ENCODE measurements at regions not wholly inside any gene's neighbourhood (a gene's known extent, or its start where the extent isn't known, plus 50 kb on each side); places are given as distances from the start of the nearest gene placed in this dataset.

DNA sequence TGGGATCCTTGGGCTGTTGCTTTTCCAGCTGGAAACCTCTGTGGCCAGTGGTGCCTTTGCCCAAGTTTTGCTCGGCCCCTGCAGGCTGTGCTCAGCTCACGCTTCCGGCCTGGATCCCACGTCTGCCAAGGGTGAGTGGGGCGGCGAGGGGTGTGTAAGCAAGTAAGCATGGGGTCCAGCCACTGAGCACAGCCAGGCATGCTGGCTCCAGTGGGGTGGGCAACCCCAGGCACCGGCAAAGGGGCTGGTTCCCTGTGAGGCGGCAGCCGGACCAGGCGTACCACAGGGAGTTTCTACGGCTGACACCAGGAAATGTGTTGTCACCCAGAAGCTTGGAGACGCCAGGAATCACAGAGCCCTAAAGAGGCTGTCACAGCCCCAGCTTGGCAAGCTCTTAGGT is 393.4 kb upstream of the CCDC196 start:
- no peak for DNase-seq (ENCODE audit: extremely low read depth, low read depth)
- TF ChIP-seq, protein P1, sequence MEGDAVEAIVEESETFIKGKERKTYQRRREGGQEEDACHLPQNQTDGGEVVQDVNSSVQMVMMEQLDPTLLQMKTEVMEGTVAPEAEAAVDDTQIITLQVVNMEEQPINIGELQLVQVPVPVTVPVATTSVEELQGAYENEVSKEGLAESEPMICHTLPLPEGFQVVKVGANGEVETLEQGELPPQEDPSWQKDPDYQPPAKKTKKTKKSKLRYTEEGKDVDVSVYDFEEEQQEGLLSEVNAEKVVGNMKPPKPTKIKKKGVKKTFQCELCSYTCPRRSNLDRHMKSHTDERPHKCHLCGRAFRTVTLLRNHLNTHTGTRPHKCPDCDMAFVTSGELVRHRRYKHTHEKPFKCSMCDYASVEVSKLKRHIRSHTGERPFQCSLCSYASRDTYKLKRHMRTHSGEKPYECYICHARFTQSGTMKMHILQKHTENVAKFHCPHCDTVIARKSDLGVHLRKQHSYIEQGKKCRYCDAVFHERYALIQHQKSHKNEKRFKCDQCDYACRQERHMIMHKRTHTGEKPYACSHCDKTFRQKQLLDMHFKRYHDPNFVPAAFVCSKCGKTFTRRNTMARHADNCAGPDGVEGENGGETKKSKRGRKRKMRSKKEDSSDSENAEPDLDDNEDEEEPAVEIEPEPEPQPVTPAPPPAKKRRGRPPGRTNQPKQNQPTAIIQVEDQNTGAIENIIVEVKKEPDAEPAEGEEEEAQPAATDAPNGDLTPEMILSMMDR (IDR thresholded peaks at IDR 0.05; ENCODE audit: low read depth, low read length, missing control alignments), result no peak
- H3K4me3 ChIP-seq (replicated peaks; ENCODE audit: low read depth, low read length), result no peak overlapping the region

DNA sequence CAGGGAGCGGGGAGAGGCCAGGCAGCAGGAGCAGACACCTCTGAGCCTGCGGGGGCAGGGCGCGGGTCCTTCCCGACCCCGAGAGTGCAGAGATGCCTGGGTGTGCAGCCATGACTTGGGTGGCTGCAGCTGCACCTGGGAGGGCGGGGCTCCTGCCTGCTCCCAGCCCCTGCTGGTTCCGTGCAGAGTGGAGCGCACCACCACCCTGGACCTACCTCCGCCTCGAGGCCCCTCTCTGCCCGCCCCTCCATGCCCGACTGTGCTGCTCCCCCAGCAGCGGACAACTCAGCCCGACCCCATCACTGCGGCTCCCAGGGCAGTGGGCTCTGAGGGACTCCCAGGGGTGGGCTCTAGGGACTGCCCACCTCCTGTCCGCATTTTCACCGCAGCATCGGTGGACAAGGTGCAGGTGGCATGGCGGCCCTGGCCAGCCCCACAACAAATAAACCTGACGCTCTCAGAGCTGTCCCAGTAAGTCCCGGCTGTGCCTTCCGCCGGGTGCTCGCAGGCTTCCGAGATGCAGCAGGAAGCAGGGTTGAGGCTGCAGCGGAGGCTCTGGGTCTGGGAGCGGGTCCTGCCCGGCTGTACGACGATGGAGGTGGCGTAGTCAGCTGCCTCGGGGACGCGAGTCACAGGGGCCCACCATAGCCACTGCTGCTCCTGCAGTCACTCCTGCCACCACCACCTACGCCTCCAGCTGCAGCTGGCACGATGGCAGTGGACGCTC is 392.0 kb upstream of the CCDC196 start:
- H3K4me3 ChIP-seq (replicated peaks; ENCODE audit: low read depth, low read length), result no peak overlapping the region
- no peak for DNase-seq (ENCODE audit: extremely low read depth, low read depth)
- TF ChIP-seq, protein P1 (IDR thresholded peaks at IDR 0.05; ENCODE audit: low read depth, low read length, missing control alignments), result no peak

DNA sequence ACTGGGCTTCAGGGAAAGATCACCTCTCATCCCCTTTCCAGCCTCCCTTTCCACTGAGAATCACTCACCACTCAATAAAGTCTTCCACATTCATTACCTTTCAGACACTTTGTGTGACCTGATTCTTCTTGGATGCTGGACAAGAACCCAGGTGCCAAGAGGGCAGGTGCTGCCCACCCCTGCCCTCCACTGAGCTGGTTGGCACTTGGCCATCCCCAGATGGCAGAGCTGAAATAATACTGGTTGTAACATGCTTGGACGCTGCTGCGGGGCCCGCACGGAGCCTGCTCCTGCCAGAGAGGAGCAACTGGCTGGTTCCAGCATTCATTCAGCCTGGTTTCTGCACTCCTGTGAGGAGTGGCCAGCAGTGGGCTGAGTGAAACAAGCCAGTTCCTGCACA is 386.7 kb upstream of the CCDC196 start:
- DNase-seq (ENCODE audit: extremely low read depth, low read depth), result no peak
- TF ChIP-seq, protein P1 (IDR thresholded peaks at IDR 0.05; ENCODE audit: low read depth, low read length, missing control alignments), result no peak
- no peak overlapping the region for H3K4me3 ChIP-seq (replicated peaks; ENCODE audit: low read depth, low read length)

DNA sequence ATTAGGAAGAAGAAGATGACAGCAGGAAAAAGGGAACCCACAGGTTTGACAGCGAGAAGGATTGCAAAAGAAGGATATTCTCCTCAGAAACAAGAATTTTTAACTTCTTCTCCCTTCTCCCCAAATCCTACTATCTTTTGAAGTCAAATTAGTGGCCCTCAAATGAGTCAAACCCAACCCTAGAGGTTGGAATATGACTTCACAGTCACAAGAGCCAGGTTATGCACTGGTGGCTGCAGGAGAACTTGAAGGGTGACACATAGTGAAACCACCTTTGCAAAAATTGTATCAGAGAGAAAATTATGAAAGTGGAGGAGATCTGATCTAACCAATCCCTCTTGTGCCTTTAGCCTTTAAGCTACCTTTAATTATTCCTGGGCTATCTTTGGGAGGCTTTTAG is 386.2 kb upstream of the CCDC196 start:
- TF ChIP-seq, protein P1 (IDR thresholded peaks at IDR 0.05; ENCODE audit: low read depth, low read length, missing control alignments), result no peak
- no peak for DNase-seq (ENCODE audit: extremely low read depth, low read depth)

DNA sequence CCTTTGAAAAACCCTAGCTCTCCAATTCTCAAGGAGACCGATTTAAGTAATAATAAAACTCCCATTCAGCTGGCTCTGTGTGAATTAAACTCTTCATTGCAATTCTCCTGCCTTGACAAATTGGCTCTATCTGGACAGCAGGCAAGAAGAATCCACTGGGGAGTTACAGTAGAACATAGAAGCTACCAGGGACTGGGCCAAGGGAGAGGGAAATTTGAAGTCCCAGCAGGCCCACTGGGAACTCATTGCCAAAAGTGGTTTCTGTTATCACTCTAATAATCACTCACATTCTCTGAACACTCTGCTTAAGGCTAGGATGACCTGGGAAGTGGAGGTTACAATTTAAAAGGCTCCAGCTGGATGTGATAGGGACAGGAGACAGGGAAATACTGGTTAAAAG is 384.5 kb upstream of the CCDC196 start:
- TF ChIP-seq, protein P1 (IDR thresholded peaks at IDR 0.05; ENCODE audit: low read depth, low read length, missing control alignments), result no peak
- no peak for DNase-seq (ENCODE audit: extremely low read depth, low read depth)
- no peak overlapping the region for H3K4me3 ChIP-seq (replicated peaks; ENCODE audit: low read depth, low read length)

More for the DNA sequence above, 386.2 kb upstream of the CCDC196 start:
- no peak overlapping the region for H3K4me3 ChIP-seq (replicated peaks; ENCODE audit: low read depth, low read length)

DNA sequence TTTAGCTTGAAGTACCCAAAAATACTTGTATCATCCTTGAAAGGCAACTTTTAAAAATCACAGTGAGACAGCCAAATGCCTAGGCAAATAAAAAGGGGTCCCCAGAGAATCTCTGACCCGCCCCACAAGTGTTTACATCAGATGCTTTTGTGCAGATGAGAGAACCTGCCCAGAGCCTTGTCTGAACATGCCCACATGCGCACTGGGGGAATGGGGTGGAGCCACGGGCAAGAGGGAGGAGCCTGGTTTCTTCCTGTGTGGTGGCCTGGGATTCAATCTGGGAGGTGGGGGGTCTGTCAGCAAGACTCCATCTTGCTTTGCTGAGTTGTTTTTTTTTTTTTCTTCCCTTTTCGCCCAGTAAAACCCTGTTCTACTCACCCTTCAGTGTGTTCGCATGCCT is 381.7 kb upstream of the CCDC196 start:
- TF ChIP-seq, protein P1 (IDR thresholded peaks at IDR 0.05; ENCODE audit: low read depth, low read length, missing control alignments), result no peak
- DNase-seq (ENCODE audit: extremely low read depth, low read depth), result no peak
- no peak overlapping the region for H3K4me3 ChIP-seq (replicated peaks; ENCODE audit: low read depth, low read length)

DNA sequence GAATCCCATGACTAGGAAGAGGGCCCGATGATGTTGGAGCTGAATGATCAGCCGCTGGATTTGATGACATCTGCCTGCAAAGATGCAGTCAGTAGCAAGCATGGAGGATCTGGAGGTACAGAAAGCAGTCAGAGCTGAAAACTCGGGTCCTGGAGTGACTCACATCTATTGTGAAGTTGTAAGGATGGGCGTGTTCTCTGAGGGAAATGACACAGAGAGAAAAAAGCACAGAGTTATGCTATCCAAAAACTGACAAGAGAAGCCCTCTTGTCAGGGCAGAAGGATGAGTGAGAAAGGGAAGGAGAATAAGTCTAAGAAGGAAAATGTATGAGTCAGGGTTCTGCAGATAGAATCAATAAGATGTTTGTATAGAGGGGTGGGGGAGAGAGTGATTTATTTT is 380.4 kb upstream of the CCDC196 start:
- no peak overlapping the region for H3K4me3 ChIP-seq (replicated peaks; ENCODE audit: low read depth, low read length)
- no peak for DNase-seq (ENCODE audit: extremely low read depth, low read depth)
- TF ChIP-seq, protein P1 (IDR thresholded peaks at IDR 0.05; ENCODE audit: low read depth, low read length, missing control alignments), result no peak

All from HFF-Myc (cell line).